ENCODE measurements at regions not wholly inside any gene's neighbourhood (a gene's known extent, or its start where the extent isn't known, plus 50 kb on each side); places are given as distances from the start of the nearest gene placed in this dataset.
"Not testable (repeated sequence)": the region's sequence is repeated elsewhere in the genome, so short reads cannot be mapped to it uniquely, and the experiment has no call there.

GRCh38 chr3:177792311-177793030 is 595.2 kb upstream of the TBL1XR1 start:
- no peak for DNase-seq
- Mint-ChIP-seq H3K27ac (no peak overlapping the region), H3K9me3 (peaks cover 5% of the 10 kb centered on the region)

GRCh38 chr3:177793451-177793850 is 596.2 kb upstream of the TBL1XR1 start:
- no peak for DNase-seq
- Mint-ChIP-seq H3K4me3 (no peak overlapping the region), H3K36me3 (peaks cover 9% of the 10 kb centered on the region), H3K27ac (no peak overlapping the region), H3K9me3 (peaks cover 5% of the 10 kb centered on the region), H3K27me3 (no peaks in the 10 kb centered on the region), H3K4me1 (peaks cover 22% of the 10 kb centered on the region)

More at GRCh38 chr3:177792311-177793030, 595.2 kb upstream of the TBL1XR1 start:
- H3K27me3 Mint-ChIP-seq: no peaks in the 10 kb centered on the region
- no peak overlapping the region for H3K4me3 Mint-ChIP-seq
- peaks cover 23% of the 10 kb centered on the region for H3K4me1 Mint-ChIP-seq
- peaks cover 9% of the 10 kb centered on the region for H3K36me3 Mint-ChIP-seq

- Mint-ChIP-seq H3K9me3 (peaks cover 5% of the 10 kb centered on the region), H3K4me1 (peaks cover 22% of the 10 kb centered on the region), H3K27me3 (no peaks in the 10 kb centered on the region), H3K36me3 (peaks cover 9% of the 10 kb centered on the region), H3K27ac (peak overlapping the region; percentile 87), H3K4me3 (no peak overlapping the region)
- no peak for DNase-seq
Measured at GRCh38 chr3:177795216-177795615, 597.9 kb upstream of the TBL1XR1 start.

- H3K36me3 Mint-ChIP-seq: peaks cover 9% of the 10 kb centered on the region
- peaks cover 25% of the 10 kb centered on the region for H3K4me1 Mint-ChIP-seq
- no peak overlapping the region for H3K4me3 Mint-ChIP-seq
- no peak for DNase-seq
- H3K27me3 Mint-ChIP-seq: no peaks in the 10 kb centered on the region
- H3K27ac Mint-ChIP-seq: peak overlapping the region; percentile 87
- peaks cover 5% of the 10 kb centered on the region for H3K9me3 Mint-ChIP-seq
Measured at GRCh38 chr3:177795859-177796258, 598.6 kb upstream of the TBL1XR1 start.

GRCh38 chr3:177800147-177800546 is 602.9 kb upstream of the TBL1XR1 start:
- not testable (repeated sequence) for H3K27me3 Mint-ChIP-seq, H3K9me3 Mint-ChIP-seq, H3K36me3 Mint-ChIP-seq, DNase-seq, H3K4me3 Mint-ChIP-seq
- peaks cover 23% of the 10 kb centered on the region for H3K4me1 Mint-ChIP-seq
- peak overlapping the region; percentile 29 for H3K27ac Mint-ChIP-seq

- peaks cover 3% of the 10 kb centered on the region for H3K9me3 Mint-ChIP-seq
- H3K4me1 Mint-ChIP-seq: peaks cover 21% of the 10 kb centered on the region
- DNase-seq: no peak
- no peaks in the 10 kb centered on the region for H3K27me3 Mint-ChIP-seq
- peaks cover 5% of the 10 kb centered on the region for H3K36me3 Mint-ChIP-seq
- H3K4me3 Mint-ChIP-seq: no peak overlapping the region
- no peak overlapping the region for H3K27ac Mint-ChIP-seq
Measured at GRCh38 chr3:177800561-177800960, 603.3 kb upstream of the TBL1XR1 start.

GRCh38 chr3:177802151-177802900 is 605.0 kb upstream of the TBL1XR1 start:
- H3K4me1 Mint-ChIP-seq: peaks cover 10% of the 10 kb centered on the region
- no peaks in the 10 kb centered on the region for H3K36me3 Mint-ChIP-seq
- H3K27ac Mint-ChIP-seq: no peak overlapping the region
- H3K27me3 Mint-ChIP-seq: no peaks in the 10 kb centered on the region
- H3K4me3 Mint-ChIP-seq: no peak overlapping the region
- DNase-seq: no peak
- H3K9me3 Mint-ChIP-seq: no peaks in the 10 kb centered on the region

- peaks cover 8% of the 10 kb centered on the region for H3K4me1 Mint-ChIP-seq
- H3K36me3 Mint-ChIP-seq: no peaks in the 10 kb centered on the region
- no peaks in the 10 kb centered on the region for H3K27me3 Mint-ChIP-seq
- no peak for DNase-seq
- H3K9me3 Mint-ChIP-seq: no peaks in the 10 kb centered on the region
- no peak overlapping the region for H3K4me3 Mint-ChIP-seq
- H3K27ac Mint-ChIP-seq: no peak overlapping the region
Measured at GRCh38 chr3:177803500-177803899, 606.2 kb upstream of the TBL1XR1 start.

- DNase-seq: no peak
- H3K27me3 Mint-ChIP-seq: no peaks in the 10 kb centered on the region
- H3K4me1 Mint-ChIP-seq: peaks cover 8% of the 10 kb centered on the region
- H3K27ac Mint-ChIP-seq: no peak overlapping the region
- no peaks in the 10 kb centered on the region for H3K9me3 Mint-ChIP-seq
- H3K4me3 Mint-ChIP-seq: no peak overlapping the region
- no peaks in the 10 kb centered on the region for H3K36me3 Mint-ChIP-seq
Measured at GRCh38 chr3:177804032-177804431, 606.8 kb upstream of the TBL1XR1 start.

GRCh38 chr3:177804646-177805045 is 607.4 kb upstream of the TBL1XR1 start:
- Mint-ChIP-seq H3K27me3 (no peaks in the 10 kb centered on the region), H3K36me3 (no peaks in the 10 kb centered on the region), H3K4me3 (no peak overlapping the region), H3K9me3 (no peaks in the 10 kb centered on the region), H3K27ac (no peak overlapping the region), H3K4me1 (peaks cover 9% of the 10 kb centered on the region)
- DNase-seq: no peak

GRCh38 chr3:177807150-177807875 is 610.0 kb upstream of the TBL1XR1 start:
- DNase-seq: no peak
- no peaks in the 10 kb centered on the region for H3K27me3 Mint-ChIP-seq
- H3K27ac Mint-ChIP-seq: no peak overlapping the region
- no peaks in the 10 kb centered on the region for H3K36me3 Mint-ChIP-seq
- no peak overlapping the region for H3K4me3 Mint-ChIP-seq
- H3K4me1 Mint-ChIP-seq: peaks cover 16% of the 10 kb centered on the region
- no peaks in the 10 kb centered on the region for H3K9me3 Mint-ChIP-seq

GRCh38 chr3:177808928-177809478 is 611.7 kb upstream of the TBL1XR1 start:
- H3K9me3 Mint-ChIP-seq, H3K36me3 Mint-ChIP-seq, H3K27ac Mint-ChIP-seq, H3K4me3 Mint-ChIP-seq, H3K27me3 Mint-ChIP-seq, DNase-seq: not testable (repeated sequence)
- H3K4me1 Mint-ChIP-seq: peaks cover 16% of the 10 kb centered on the region

GRCh38 chr3:177810162-177810623 is 612.9 kb upstream of the TBL1XR1 start:
- Mint-ChIP-seq H3K9me3 (no peaks in the 10 kb centered on the region), H3K27ac (no peak overlapping the region), H3K4me1 (peaks cover 18% of the 10 kb centered on the region), H3K27me3 (no peaks in the 10 kb centered on the region), H3K36me3 (no peaks in the 10 kb centered on the region), H3K4me3 (no peak overlapping the region)
- no peak for DNase-seq

GRCh38 chr3:177811112-177811511 is 613.8 kb upstream of the TBL1XR1 start:
- H3K4me3 Mint-ChIP-seq: no peak overlapping the region
- no peaks in the 10 kb centered on the region for H3K27me3 Mint-ChIP-seq
- H3K4me1 Mint-ChIP-seq: peaks cover 19% of the 10 kb centered on the region
- no peaks in the 10 kb centered on the region for H3K36me3 Mint-ChIP-seq
- no peak overlapping the region for H3K27ac Mint-ChIP-seq
- no peak for DNase-seq
- H3K9me3 Mint-ChIP-seq: no peaks in the 10 kb centered on the region

GRCh38 chr3:177811835-177812234 is 614.6 kb upstream of the TBL1XR1 start:
- no peaks in the 10 kb centered on the region for H3K36me3 Mint-ChIP-seq
- no peak for DNase-seq
- no peak overlapping the region for H3K4me3 Mint-ChIP-seq
- H3K9me3 Mint-ChIP-seq: no peaks in the 10 kb centered on the region
- no peak overlapping the region for H3K27ac Mint-ChIP-seq
- peaks cover 19% of the 10 kb centered on the region for H3K4me1 Mint-ChIP-seq
- H3K27me3 Mint-ChIP-seq: no peaks in the 10 kb centered on the region
